GM12878 (cell line): ENCODE measurements at regions not wholly inside any gene's neighbourhood (a gene's known extent, or its start where the extent isn't known, plus 50 kb on each side); places are given as distances from the start of the nearest gene placed in this dataset.
"Not testable (repeated sequence)": the region's sequence is repeated elsewhere in the genome, so short reads cannot be mapped to it uniquely, and the experiment has no call there.

ENCODE experiments used
- ATAC-seq: fragments of 200-7000 bp; cut with Tn5 transposase; 3 replicates; pipeline ENCODE4 v1.9.1; 2020; ENCODE audit warnings: mild to moderate bottlenecking, moderate library complexity
- BruUV-seq: library from RNA; stranded (reverse); fragments of 400-500 nt; replicated peaks from 2 replicates; lab custom pipeline; 2021; lab: Mats Ljungman, UMichigan
- CTCF ChIA-PET: fragments of 300-600 bp; sonication (Branson Sonifier 250); formaldehyde crosslinking; extraction: SDS; loops from one replicate; lab custom pipeline; 2021; ENCODE audit warnings: inconsistent platforms; lab: Yijun Ruan, JAX
- POLR2A ChIA-PET: fragments of 350-600 bp; formaldehyde crosslinking; extraction: SDS; loops from one replicate; lab custom pipeline; 2021; ENCODE audit warnings: inconsistent platforms; lab: Charles Lee
- RAD21 ChIA-PET: fragments of 300-600 bp; sonication (Branson Sonifier 250); formaldehyde crosslinking; loops from one replicate; lab custom pipeline; 2023; ENCODE audit warnings: antibody characterized with exemption; ENCODE audit not compliant: unreplicated experiment; lab: Charles Lee
- SMC1A ChIA-PET: fragments of 300-600 bp; sonication (Branson Sonifier 250); formaldehyde crosslinking; loops from one replicate; lab custom pipeline; 2023; ENCODE audit not compliant: unreplicated experiment, uncharacterized antibody; lab: Charles Lee
- DNase-seq: peaks from one replicate; pipeline ENCODE4 v3.0.0-alpha.2; 2011; ENCODE audit warnings: low read depth, low spot score
- FAIRE-seq: peaks from 3 replicates; lab custom pipeline; 2011; peaks lifted over from hg19 to GRCh38; lab: Jason Lieb, UNC
- H2AFZ ChIP-seq: 2 replicates; pipeline ENCODE4 v1.6.0; 2011; ENCODE audit warnings: low read depth, low read length, control low read depth; ENCODE audit not compliant: control insufficient read depth
- H3K27ac ChIP-seq: 2 replicates; pipeline ENCODE4 v1.5.1; 2011; ENCODE audit warnings: control low read depth; ENCODE audit not compliant: control insufficient read depth, insufficient read depth
- H3K27me3 ChIP-seq, 2 experiments: replicated peaks in 1 of 2; 2 replicates each; pipeline versions ENCODE4 v1.6.0 to v1.6.1; 2011; ENCODE audit warnings: low read length in 1 of 2; ENCODE audit not compliant: control insufficient read depth in 2 of 2, insufficient read depth in 2 of 2
- H3K36me3 ChIP-seq, 2 experiments: 2 replicates each; pipeline ENCODE4 v1.5.1; 2011; ENCODE audit warnings: low read length in 1 of 2; ENCODE audit not compliant: control insufficient read depth in 2 of 2, insufficient read depth in 2 of 2
- H3K4me1 ChIP-seq: 2 replicates; pipeline ENCODE4 v1.6.1; 2011; ENCODE audit warnings: mild to moderate bottlenecking, low read length, moderate library complexity, mixed read lengths; ENCODE audit not compliant: control insufficient read depth, insufficient read depth
- H3K4me2 ChIP-seq: 2 replicates; pipeline ENCODE4 v1.6.0; 2011; ENCODE audit warnings: control low read depth; ENCODE audit not compliant: control insufficient read depth, insufficient read depth
- H3K4me3 ChIP-seq: fragments of 200-600 bp; sonication (generic); 2 replicates; pipeline ENCODE4 v1.5.1; 2016
- H3K79me2 ChIP-seq: 2 replicates; pipeline ENCODE4 v1.6.0; 2011; ENCODE audit warnings: low read length; ENCODE audit not compliant: control insufficient read depth, insufficient read depth
- H3K9ac ChIP-seq: 2 replicates; pipeline ENCODE4 v1.8.0; 2011; ENCODE audit warnings: low read length, control low read depth, mixed read lengths; ENCODE audit not compliant: control insufficient read depth, insufficient read depth
- H3K9me3 ChIP-seq: replicated peaks from 3 replicates; pipeline ENCODE4 v1.5.1; 2011; ENCODE audit warnings: mild to moderate bottlenecking, low read length; ENCODE audit not compliant: control insufficient read depth, insufficient read depth
- H4K20me1 ChIP-seq: 2 replicates; pipeline ENCODE4 v1.6.0; 2011; ENCODE audit not compliant: control insufficient read depth, insufficient read depth
- ASH2L ChIP-seq: fragments of 300-600, 200-600 bp; sonication (generic); IDR thresholded peaks from 2 replicates; pipeline ENCODE4 v1.6.1; 2017; ENCODE audit warnings: low read depth, mild to moderate bottlenecking, borderline replicate concordance
- BHLHE40 ChIP-seq, 2 experiments: fragments of 450-650 bp in 1 of 2; IDR thresholded peaks; 2 replicates each; pipeline ENCODE4 v1.6.1; 2011 to 2017; ENCODE audit warnings: low read depth in 2 of 2, borderline replicate concordance in 1 of 2, improper control_type of control experiment in 1 of 2, low read length in 1 of 2, mild to moderate bottlenecking in 1 of 2
- CHD4 ChIP-seq: fragments of 200-600 bp; sonication (generic); IDR thresholded peaks from 2 replicates; pipeline ENCODE4 v1.6.1; 2016; ENCODE audit warnings: mild to moderate bottlenecking
- GATAD2B ChIP-seq: fragments of 450-650 bp; conservative IDR thresholded peaks from 2 replicates; pipeline ENCODE4 v1.6.1; 2017; ENCODE audit warnings: low read depth, mild to moderate bottlenecking, moderate library complexity
- MEF2B ChIP-seq: fragments of 450-650 bp; IDR thresholded peaks from 2 replicates; pipeline ENCODE4 v1.6.1; 2018; ENCODE audit warnings: mild to moderate bottlenecking, moderate library complexity; ENCODE audit not compliant: partially characterized antibody, poor library complexity, severe bottlenecking
- MYB ChIP-seq: fragments of 150-350 bp; IDR thresholded peaks from 2 replicates; pipeline ENCODE4 v1.6.1; 2014; ENCODE audit warnings: mild to moderate bottlenecking, low read depth, low read length, borderline replicate concordance
- NR2C2 ChIP-seq: IDR thresholded peaks from 2 replicates; pipeline ENCODE4 v1.6.1; 2011; ENCODE audit warnings: borderline replicate concordance, low read depth; ENCODE audit not compliant: control insufficient read depth, insufficient read length
- RAD21 ChIP-seq: IDR thresholded peaks from 2 replicates; pipeline ENCODE4 v1.6.1; 2011; ENCODE audit warnings: mild to moderate bottlenecking, low read depth, low read length, moderate library complexity; ENCODE audit not compliant: insufficient read depth
- RB1 ChIP-seq: fragments of 450-650 bp; formaldehyde crosslinking; IDR thresholded peaks from 2 replicates; pipeline ENCODE4 v1.6.1; 2017; ENCODE audit warnings: mild to moderate bottlenecking, borderline replicate concordance
- RBBP5 ChIP-seq: fragments of 200-600 bp; sonication (generic); conservative IDR thresholded peaks from 2 replicates; pipeline ENCODE4 v1.6.1; 2016
- YY1 ChIP-seq: IDR thresholded peaks from 2 replicates; pipeline ENCODE4 v1.6.1; 2011; ENCODE audit warnings: low read depth, mild to moderate bottlenecking, low read length
- ZNF622 ChIP-seq: fragments of 450-650 bp; IDR thresholded peaks from 2 replicates; pipeline ENCODE4 v1.6.1; 2017; ENCODE audit warnings: mild to moderate bottlenecking, inconsistent platforms
- ZSCAN29 ChIP-seq: fragments of 450-650 bp; IDR thresholded peaks from 2 replicates; pipeline ENCODE4 v1.6.1; 2017; ENCODE audit warnings: mild to moderate bottlenecking, moderate library complexity
- WGBS: methylation state at CpG from one replicate; pipeline ENCODE4 v1.1.6; 2016; ENCODE audit warnings: low lambda C conversion rate; ENCODE audit not compliant: insufficient replicate concordance, insufficient coverage; ENCODE audit errors: missing lambda C conversion rate; 5-methylcytosine and 5-hydroxymethylcytosine counted together
- in situ Hi-C: fragments of 300-500 bp; cut with MboI; formaldehyde crosslinking; loops from 9 replicates; pipeline ENCODE4 v1.14.3; 2018; ENCODE audit warnings: mixed read lengths
- intact Hi-C: fragments of 100-400 bp; cut with micrococcal nuclease; formaldehyde crosslinking; loops from one replicate; pipeline ENCODE4 v1.14.2; 2022; ENCODE audit not compliant: unreplicated experiment
- TF ChIP-seq, protein P1 (sequence below): fragments of 450-650 bp; IDR thresholded peaks from 2 replicates; pipeline ENCODE4 v1.6.1; 2017; ENCODE audit warnings: low read depth, mild to moderate bottlenecking, moderate library complexity
- TF ChIP-seq, protein P2 (sequence below): IDR thresholded peaks from 2 replicates; pipeline ENCODE4 v1.6.1; 2012; ENCODE audit warnings: low read length, inconsistent platforms

- Histone ChIP-seq H3K9ac (no peak overlapping the region), H3K9me3 (no peaks in the 10 kb centered on the region), H4K20me1 (no peaks in the 10 kb centered on the region), H3K79me2 (no peaks in the 10 kb centered on the region), H3K27me3 (no peaks in the 10 kb centered on the region), H3K4me3 (no peak overlapping the region), H3K27ac (no peak overlapping the region), H3K4me1 (no peaks in the 10 kb centered on the region), H2AFZ (no peak overlapping the region), H3K36me3 (no peaks in the 10 kb centered on the region), H3K4me2 (no peak overlapping the region)
- RAD21 ChIA-PET, result interaction anchor here (1.3 to 1.5 kb wide), 2 partner anchors 9 to 217 kb away, joined by 3 to 4 read pairs; no protein-coding TSS in a partner anchor
- in situ Hi-C loops (no loop called here), intact Hi-C loops (loop anchor here (10.0 kb wide), 1 partner anchor 559 kb away; no protein-coding TSS in a partner anchor)
- DNase-seq, result no peak
- SMC1A ChIA-PET, result interaction anchor here (1.3 kb wide), 2 partner anchors 8 to 220 kb away, joined by 4 to 5 read pairs; no protein-coding TSS in a partner anchor
- no TSS peak for BruUV-seq
- WGBS, result 43% methylated on average over 7 of the region's 7 CpGs
- no peak for ATAC-seq
- TF ChIP-seq CHD4 (no peak), RB1 (no peak), ZNF622 (no peak), GATAD2B (no peak), MYB (no peak), BHLHE40 (IDR thresholded peaks at IDR 0.05; ENCODE audit: borderline replicate concordance in 1 of 2, low read depth in 2 of 2, low read length in 1 of 2) (no peak), ZSCAN29 (no peak), MEF2B (no peak), YY1 (no peak), RBBP5 (no peak), RAD21 (no peak), ASH2L (no peak), NR2C2 (no peak)
- TF ChIP-seq, protein P1, sequence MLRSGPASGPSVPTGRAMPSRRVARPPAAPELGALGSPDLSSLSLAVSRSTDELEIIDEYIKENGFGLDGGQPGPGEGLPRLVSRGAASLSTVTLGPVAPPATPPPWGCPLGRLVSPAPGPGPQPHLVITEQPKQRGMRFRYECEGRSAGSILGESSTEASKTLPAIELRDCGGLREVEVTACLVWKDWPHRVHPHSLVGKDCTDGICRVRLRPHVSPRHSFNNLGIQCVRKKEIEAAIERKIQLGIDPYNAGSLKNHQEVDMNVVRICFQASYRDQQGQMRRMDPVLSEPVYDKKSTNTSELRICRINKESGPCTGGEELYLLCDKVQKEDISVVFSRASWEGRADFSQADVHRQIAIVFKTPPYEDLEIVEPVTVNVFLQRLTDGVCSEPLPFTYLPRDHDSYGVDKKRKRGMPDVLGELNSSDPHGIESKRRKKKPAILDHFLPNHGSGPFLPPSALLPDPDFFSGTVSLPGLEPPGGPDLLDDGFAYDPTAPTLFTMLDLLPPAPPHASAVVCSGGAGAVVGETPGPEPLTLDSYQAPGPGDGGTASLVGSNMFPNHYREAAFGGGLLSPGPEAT, result no peak
- TF ChIP-seq, protein P2, sequence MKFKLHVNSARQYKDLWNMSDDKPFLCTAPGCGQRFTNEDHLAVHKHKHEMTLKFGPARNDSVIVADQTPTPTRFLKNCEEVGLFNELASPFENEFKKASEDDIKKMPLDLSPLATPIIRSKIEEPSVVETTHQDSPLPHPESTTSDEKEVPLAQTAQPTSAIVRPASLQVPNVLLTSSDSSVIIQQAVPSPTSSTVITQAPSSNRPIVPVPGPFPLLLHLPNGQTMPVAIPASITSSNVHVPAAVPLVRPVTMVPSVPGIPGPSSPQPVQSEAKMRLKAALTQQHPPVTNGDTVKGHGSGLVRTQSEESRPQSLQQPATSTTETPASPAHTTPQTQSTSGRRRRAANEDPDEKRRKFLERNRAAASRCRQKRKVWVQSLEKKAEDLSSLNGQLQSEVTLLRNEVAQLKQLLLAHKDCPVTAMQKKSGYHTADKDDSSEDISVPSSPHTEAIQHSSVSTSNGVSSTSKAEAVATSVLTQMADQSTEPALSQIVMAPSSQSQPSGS, result no peak
- CTCF ChIA-PET, result interaction anchor here (0.7 to 2.3 kb wide), 6 partner anchors 8 to 221 kb away, joined by 3 to 10 read pairs (median 4); no protein-coding TSS in a partner anchor
- FAIRE-seq, result no peak
- POLR2A ChIA-PET, result no interaction called here
Measured at GRCh38 chr3:193033226-193033780, 115.6 kb upstream of the MB21D2 start.

DNA sequence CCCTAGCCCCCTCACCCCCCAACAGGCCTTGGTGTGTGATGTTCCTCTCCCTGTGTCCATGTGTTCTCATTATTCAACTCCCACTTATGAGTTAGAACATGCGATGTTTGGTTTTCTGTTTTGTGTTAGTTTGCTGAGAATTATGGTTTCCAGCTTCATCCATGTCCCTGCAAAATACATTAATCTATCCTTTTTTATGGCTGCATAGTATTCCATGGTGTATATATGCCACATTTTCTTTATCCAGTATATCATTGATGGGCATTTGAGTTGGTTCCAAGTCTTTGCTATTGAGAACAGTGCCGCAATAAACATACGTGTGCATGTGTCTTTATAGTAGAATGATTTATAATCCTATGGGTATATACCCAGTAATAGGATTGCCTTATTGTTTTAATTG, 120.2 kb upstream of the MB21D2 start:
- POLR2A ChIA-PET, BruUV-seq, H3K4me2 ChIP-seq, H3K4me3 ChIP-seq, in situ Hi-C loops, H3K9ac ChIP-seq, H3K9me3 ChIP-seq, H3K27ac ChIP-seq, H3K27me3 ChIP-seq, DNase-seq, H4K20me1 ChIP-seq, H3K36me3 ChIP-seq, H3K79me2 ChIP-seq, H2AFZ ChIP-seq, ATAC-seq, H3K4me1 ChIP-seq, FAIRE-seq: not testable (repeated sequence)
- RAD21 ChIA-PET, result interaction anchor here (6.1 kb wide), 1 partner anchor 224 kb away, joined by 187 read pairs; no protein-coding TSS in a partner anchor
- intact Hi-C loops, result loop anchor here (10.0 kb wide), 1 partner anchor 563 kb away; no protein-coding TSS in a partner anchor
- CTCF ChIA-PET, result interaction anchor here (1.2 to 10.2 kb wide), 4 partner anchors 24 to 473 kb away, joined by 3 to 401 read pairs (median 4); no protein-coding TSS in a partner anchor
- 100% methylated on average over 3 of the region's 3 CpGs for WGBS
- SMC1A ChIA-PET, result interaction anchor here (1.4 to 6.9 kb wide), 3 partner anchors 18 to 224 kb away, joined by 4 to 309 read pairs (median 4); partner anchors contain the start of gene MB21D2
